Left ventricle myocardium superior (tissue), 1 donor: ENCODE measurements at regions not wholly inside any gene's neighbourhood (a gene's known extent, or its start where the extent isn't known, plus 50 kb on each side); places are given as distances from the start of the nearest gene placed in this dataset.

Source experiments
- ATAC-seq: fragments of 200-7000 bp; cut with Tn5 transposase; one replicate; pipeline ENCODE4 v1.9.1; 2020; ENCODE audit warnings: mild to moderate bottlenecking, moderate library complexity
- DNase-seq: peaks from one replicate; pipeline ENCODE4 v3.0.0-alpha.2; 2020
- intact Hi-C: fragments of 100-400 bp; cut with micrococcal nuclease; formaldehyde crosslinking; loops from one replicate; pipeline ENCODE4 v1.11.0; 2022
- donor health status: DM: no; HTN: yes; CAD: no; lungs with severe emphysema.

- no peak for DNase-seq
- ATAC-seq, result no peak
- intact Hi-C loops, result no loop called here
These were observed 229.9 kb downstream of the ACKR3 start for GRCh38 chr2:236799391-236800026.

DNA sequence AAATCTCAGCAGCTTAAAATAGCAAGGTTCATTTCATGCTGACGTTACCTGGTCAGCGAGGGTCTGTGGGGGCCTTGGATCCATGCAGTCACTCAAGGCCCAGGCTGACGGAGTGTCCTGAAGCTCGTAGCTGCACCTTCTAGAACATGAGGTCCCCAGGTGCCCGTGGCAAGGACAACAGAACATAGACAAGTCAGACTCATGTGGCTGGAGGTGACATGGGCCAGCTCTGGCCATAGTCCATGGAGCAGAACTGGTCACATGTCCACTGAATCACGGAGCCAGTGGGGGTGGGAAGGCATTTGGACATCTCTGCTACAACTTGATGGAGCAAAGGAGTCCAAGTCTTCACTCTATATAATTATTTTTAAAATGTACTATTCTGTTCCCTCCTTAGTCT is 233.2 kb downstream of the ACKR3 start:
- DNase-seq, result no peak
- ATAC-seq, result no peak
- intact Hi-C loops, result no loop called here

- no peak for DNase-seq
- intact Hi-C loops, result no loop called here
- no peak for ATAC-seq
These were observed 234.0 kb downstream of the ACKR3 start for GRCh38 chr2:236803621-236804020.

DNA sequence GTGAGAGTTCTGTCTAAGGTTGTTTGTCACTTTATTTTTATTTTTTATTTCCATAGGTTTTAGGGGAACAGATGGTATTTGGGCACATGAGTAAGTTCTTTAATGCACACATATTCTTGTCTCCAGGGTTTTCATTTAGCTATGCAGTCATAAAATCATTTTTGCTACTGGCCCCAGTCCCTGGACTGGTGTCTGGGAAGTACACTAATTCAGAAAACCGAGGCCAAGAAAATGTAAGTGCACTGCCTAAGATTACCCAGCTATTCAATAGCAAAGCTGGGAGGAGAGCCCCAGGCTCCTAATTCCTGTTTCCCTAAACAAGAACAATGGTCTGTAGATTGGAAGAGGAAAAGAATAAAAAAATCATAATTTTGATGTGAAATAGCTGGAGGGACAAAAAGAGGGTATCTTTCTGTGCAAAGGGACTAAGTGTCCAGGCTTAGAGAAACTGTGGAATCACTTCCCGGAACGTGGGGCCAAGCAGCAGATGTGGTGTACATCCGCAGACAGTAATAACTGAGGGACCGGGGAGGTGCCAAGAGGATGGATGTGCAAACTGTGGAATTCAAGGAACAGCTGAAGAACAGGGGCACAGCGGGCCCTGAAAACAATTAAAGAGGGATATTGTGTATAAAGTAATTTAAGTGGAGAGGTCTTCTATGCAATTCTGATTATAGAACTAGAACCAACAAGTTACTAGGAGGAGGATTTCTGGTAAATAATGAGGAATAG is 236.3 kb downstream of the ACKR3 start:
- no peak for ATAC-seq

GRCh38 chr2:236809716-236810115 is 240.1 kb downstream of the ACKR3 start:
- intact Hi-C loops, result no loop called here
- ATAC-seq (no peak), DNase-seq (no peak)

More for the DNA sequence above, 236.3 kb downstream of the ACKR3 start:
- intact Hi-C loops, result no loop called here
- DNase-seq, result no peak

- intact Hi-C loops, result no loop called here
- DNase-seq (no peak), ATAC-seq (no peak)
These were observed 241.5 kb downstream of the ACKR3 start for GRCh38 chr2:236811062-236811656.

DNA sequence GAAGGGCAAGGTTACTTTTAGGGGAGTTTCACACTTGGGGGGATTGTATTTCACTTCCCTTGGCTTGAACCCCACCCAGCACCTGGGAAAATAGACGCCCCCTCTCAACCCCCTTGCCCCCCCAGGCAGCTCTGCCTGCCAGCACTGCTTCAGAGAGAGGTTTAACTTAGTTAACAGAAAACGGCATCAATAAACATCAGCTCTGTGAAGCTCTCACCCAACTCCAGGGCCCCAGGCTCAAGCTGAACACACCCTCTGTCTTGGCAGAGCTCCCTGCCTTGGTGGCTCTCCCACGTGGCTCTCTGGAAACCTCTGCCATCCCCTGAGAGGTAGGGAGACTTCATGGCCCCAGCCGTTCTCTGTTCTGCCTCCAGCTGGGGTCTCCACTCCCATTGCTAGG is 244.1 kb downstream of the ACKR3 start:
- DNase-seq (no peak), ATAC-seq (no peak)
- intact Hi-C loops, result no loop called here

GRCh38 chr2:236814593-236814992 is 245.0 kb downstream of the ACKR3 start:
- ATAC-seq, result no peak
- intact Hi-C loops, result no loop called here
- DNase-seq, result no peak

DNA sequence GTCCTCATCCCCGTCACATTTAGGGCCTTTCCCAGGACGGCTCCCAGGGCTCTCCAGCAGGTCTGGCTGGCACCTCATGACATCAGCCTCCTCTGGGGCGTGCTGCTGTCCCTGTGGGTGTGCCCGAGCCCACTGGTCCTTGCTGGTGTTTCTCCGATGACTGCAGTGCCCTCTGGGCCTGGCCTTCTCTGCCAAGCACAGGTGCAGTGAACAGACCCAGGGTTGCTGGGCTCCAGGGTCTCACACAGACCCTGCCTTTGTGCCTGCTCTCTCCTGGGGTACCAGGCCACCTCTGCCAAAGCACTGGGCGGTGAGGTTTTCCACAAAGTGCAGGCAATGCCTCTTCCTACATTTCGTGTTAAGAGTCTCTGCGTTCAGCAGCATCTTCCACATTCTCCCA is 246.1 kb downstream of the ACKR3 start:
- intact Hi-C loops, result no loop called here
- no peak for DNase-seq
- no peak for ATAC-seq

- intact Hi-C loops, result no loop called here
- no peak for DNase-seq
- ATAC-seq, result no peak
These were observed 246.9 kb downstream of the ACKR3 start for GRCh38 chr2:236816197-236817170.

- no peak for ATAC-seq
- intact Hi-C loops, result no loop called here
- no peak for DNase-seq
These were observed 248.8 kb downstream of the ACKR3 start for GRCh38 chr2:236818281-236819045.

- intact Hi-C loops, result no loop called here
- no peak for ATAC-seq
- DNase-seq, result no peak
These were observed 249.8 kb downstream of the ACKR3 start for GRCh38 chr2:236819275-236820002.

- no peak for ATAC-seq
- DNase-seq, result no peak
- intact Hi-C loops, result no loop called here
These were observed 251.2 kb downstream of the ACKR3 start for GRCh38 chr2:236820763-236821344.

GRCh38 chr2:236823041-236823629 is 253.5 kb downstream of the ACKR3 start:
- DNase-seq, result no peak
- no peak for ATAC-seq
- intact Hi-C loops, result no loop called here

DNA sequence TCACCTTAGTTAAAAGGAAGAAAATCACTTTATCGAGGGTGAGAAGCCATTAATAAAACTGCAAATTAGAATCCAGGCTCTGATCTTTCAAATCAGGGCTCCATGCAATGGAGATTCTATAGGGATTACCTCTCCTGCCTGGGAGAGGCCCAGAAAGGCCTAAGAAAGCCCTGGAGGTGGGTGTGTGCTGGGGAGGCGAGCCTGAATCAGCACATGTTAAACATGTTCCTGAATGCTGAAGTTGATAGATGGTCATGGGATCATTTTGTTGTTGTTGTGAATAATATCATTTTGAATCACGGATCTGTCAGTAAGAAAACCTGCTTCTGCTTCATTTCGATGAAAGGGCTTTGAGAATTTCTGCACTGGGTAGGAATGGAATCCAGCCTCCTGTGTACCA is 254.3 kb downstream of the ACKR3 start:
- DNase-seq, result no peak
- intact Hi-C loops, result no loop called here
- ATAC-seq, result no peak

- ATAC-seq, result no peak
- intact Hi-C loops, result no loop called here
- DNase-seq, result no peak
These were observed 255.2 kb downstream of the ACKR3 start for GRCh38 chr2:236824836-236825235.

DNA sequence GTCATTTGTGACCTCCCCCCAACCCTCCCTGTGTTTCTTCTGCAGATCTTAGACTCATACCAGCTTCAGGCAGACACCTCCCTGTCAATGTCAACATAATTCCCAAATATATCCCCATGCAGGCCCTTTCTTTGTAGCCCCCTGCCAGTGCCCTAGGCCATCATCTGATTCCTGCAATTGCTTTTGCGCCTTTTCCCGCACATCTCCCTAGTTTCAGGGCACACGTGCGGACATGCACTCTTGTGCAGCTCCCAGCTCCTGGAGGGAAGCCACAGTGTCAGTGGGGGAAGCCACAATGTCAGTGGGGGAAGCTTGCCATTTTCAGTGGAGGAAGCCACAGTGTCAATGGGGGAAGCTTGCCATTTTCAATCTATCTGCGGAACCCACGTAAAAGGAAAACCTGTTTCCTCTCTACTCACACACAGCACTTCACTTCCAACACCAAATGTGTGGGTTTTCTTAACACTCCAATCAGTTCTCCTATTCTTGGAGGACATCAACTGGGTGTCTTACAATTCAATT is 256.4 kb downstream of the ACKR3 start:
- DNase-seq (no peak), ATAC-seq (no peak)
- intact Hi-C loops, result no loop called here
